Retina (tissue), 1 donor: ENCODE measurements at regions not wholly inside any gene's neighbourhood (a gene's known extent, or its start where the extent isn't known, plus 50 kb on each side); places are given as distances from the start of the nearest gene placed in this dataset.
"Not testable (repeated sequence)": the region's sequence is repeated elsewhere in the genome, so short reads cannot be mapped to it uniquely, and the experiment has no call there.

Experiments used
- DNase-seq: peaks from one replicate; pipeline ENCODE4 v3.0.0-alpha.2; 2016

DNA sequence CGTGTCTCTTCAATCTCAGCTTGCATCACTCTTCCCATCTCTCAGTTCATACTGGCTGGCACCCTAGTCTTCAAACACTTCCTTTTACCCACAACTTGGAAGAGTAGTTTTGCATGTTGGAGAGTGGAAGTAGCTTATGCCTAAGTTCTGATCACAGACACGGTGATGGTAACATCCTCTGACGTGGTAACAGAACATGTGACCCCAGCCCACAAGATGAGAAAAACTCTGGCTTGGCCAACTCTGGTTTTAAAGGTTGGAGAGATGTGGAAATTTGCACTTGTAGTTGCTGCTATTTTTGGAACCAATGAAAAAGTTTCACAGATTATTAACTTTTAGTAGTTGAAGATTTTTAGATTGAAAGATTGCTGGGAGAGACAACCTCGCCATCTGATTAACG is 155.4 kb upstream of the SLC35G4 start:
- DNase-seq = no peak

DNA sequence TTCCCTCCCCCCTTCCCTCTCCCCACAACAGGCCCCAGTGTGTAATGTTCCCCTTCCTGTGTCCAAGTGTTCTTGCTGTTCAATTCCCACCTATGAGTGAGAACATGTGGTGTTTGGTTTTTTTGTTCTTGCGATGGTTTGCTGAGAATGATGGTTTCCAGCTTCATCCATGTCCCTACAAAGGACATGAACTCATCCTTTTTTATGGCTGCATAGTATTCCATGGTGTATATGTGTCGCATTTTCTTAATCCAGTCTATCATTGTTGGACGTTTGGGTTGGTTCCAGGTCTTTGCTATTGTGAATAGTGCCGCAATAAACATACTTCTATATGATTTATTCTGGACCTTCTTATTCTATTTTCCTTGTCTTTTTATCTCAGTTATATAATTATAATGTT is 165.2 kb upstream of the SLC35G4 start:
- DNase-seq = not testable (repeated sequence)

DNA sequence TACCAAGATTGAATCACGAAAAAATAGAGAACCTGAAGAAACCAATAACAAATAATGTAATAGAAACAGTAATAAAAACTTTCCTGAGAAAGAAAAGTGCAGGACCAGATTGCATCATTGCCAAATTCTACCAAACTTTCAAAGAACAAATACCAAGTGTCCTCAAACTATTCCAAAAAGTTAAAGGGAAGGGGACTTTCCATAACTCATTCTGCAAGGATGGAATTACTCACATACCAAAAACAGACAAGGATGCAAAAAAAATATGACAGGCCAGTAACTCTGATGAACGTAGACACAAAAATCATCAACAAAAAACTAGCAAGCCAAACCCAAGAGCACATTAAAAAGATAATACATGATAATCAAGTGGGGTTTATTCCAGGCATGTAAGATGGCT is 172.3 kb upstream of the SLC35G4 start:
- DNase-seq = no peak

DNA sequence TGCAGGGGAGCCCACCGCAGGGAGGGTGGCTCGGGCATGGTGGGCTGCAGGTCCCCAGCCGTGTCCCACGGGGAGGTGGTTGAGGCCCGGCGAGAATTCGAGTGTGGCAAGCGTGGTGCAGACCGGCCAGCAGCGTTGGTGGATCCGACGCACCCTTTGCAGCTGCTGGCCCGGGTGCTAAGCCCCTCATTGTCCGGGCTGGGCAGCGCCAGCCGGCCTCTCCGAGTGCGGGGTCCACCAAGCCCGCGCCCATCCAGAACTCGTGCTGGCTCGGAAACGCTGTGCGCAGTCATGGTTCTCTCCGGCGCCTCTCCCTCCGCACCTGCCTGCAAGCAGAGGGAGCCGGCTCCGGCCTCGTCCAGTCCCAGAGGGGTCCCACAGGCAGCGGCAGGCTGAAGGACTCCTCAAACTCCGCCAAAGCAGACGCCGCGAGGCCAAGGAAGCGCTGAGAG is 177.0 kb upstream of the SLC35G4 start:
- DNase-seq = no peak

DNA sequence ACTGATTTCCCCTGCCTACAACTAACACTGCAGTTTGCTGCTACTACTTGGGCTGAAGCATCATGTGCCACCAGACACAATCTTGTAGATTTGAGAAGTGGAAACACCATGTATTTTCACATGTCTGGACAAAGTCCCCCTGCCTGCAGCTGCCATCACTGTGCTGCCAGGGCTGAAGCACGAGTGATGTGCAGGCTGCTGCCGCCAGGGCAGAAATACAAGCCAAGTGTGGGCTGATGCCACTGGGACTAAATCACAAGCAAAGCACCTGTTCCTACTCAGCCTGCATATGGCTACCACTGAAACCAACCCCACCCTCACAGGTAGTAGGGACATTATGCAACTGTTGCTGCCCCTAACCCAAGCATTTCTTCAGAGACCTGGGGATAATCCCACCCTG is 179.5 kb upstream of the SLC35G4 start:
- no peak for DNase-seq

DNA sequence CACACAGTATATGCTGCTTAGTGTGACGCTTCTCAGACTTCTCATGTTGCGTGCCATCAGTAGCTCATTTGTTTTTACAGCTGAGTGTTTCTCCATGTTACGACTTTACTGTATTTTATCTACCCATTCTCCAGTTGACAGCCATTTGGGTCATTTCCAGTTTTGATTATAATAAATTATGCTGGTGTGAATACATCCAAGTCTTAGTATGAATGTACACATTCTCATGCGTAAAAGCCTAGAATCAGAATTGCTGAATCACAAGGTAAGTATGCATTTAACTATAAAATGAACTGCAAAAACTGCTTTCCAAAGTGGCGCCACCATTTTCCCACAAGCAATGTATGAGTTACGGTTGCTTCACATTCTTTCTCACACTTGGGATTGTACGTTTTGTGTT is 184.2 kb upstream of the SLC35G4 start:
- no peak for DNase-seq

DNA sequence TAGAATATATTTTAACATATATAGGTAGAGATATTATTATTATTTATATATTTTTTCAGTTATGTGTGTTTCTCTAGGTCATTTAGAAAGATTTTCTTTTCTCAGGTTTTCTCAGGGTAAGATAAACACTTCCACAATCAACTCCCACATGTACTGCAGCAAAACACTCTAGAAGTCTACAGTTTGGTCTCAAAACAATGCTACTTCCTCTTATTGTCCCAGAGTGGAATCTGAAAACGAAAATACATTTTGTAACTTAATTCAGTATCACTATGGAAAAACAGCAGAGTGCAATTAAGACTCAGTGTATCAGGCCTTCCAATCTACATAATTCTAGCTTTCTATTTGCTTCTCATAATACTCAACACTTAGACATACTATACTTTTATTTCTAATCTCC is 190.1 kb upstream of the SLC35G4 start:
- no peak for DNase-seq

DNA sequence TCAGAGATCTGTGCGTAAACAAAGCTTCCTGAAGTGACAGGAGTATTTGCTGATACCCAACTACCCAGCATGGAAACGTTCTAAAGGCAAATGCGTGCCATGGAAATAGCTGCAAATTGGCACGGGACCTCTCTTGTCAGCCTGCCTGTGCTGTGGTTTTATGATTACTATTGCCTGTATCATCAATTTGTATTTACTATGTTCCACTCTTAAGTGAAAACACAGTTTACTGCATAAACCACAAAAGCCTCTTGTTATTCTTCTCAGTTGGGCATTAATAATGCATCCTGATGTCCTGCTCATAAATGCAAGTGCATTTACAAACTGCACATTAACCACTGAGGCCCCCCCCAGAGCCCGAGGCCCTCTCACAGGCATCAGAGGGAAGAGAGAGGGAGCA is 196.6 kb upstream of the SLC35G4 start:
- peak; percentile 50 for DNase-seq

DNA sequence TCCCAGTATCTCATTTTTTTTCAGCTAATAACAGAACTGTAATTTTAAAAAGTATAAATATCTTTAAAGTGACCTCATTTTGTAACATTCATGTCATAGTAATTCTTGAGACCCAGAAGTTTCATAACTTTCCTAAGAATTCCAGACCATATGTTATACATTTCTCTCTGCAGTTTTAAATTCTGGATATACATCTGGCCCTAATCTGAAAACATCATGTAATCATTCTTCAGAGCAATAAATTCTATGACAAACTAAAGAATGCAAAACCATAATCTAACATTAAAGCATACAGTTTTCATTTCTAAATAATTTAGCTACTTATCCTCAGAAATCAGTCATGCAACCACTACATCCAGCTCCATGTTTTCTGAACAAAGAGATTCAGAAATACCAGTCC is 198.3 kb upstream of the SLC35G4 start:
- no peak for DNase-seq

DNA sequence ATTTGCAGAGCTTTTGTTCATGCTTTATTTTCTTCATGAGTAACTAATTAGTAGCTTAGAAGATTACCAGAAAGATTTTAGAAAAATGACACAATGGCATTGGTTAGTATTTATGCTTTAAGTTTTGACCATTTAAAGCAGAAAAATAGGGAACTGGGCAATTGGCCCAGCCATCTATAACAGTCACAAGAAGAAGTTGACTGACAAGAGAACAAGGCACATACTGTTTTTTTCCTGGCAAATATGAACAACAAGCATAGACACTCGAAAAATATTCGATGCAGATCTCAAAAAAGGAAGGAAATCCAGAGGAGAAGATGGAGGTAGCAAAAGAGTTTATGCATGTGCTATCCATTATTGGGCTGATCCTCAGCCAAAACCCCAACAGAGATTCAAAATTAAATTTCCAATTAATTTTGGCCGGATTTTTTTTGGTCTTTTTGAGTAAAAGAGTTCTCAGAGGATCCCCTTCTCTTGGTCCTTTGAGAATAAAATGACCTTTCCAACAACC is 200.8 kb upstream of the SLC35G4 start:
- no peak for DNase-seq

DNA sequence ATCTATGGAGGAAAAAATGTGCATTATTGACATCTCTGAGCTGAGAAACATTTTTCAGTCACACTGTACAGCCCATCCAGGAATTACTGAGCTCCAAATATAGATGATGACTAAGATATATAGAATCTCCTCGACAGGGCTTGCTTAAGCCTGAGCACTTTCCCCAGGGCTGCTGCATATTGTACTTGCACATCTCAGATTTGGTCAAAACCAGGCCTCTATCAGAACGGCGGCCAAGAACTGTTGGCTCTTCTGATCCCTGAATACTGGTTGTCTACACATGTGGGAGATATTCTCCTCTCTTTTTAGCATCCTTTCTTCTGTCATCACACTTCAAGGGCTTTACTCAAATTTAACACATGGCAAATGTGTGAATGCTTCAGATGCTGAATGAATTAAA is 201.5 kb upstream of the SLC35G4 start:
- DNase-seq = no peak

DNA sequence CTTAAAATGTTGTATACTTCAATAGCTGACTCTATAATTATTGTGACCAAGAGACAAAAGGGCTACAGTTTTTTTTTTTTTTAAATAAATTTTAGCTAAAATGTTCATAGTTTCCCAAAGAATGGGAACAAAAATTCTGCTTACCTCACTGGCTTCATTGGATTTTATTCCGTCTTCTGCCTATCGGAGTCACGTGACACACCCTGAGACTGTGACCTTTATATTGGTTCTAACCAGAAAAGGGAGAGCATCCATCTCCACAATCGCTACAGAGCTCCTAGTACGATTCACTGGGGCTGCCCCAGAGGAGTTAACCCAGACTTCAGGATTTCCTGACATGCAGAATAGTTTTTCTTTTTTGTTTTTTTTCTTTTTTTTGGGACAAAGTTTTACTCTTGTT is 203.6 kb upstream of the SLC35G4 start:
- no peak for DNase-seq

DNA sequence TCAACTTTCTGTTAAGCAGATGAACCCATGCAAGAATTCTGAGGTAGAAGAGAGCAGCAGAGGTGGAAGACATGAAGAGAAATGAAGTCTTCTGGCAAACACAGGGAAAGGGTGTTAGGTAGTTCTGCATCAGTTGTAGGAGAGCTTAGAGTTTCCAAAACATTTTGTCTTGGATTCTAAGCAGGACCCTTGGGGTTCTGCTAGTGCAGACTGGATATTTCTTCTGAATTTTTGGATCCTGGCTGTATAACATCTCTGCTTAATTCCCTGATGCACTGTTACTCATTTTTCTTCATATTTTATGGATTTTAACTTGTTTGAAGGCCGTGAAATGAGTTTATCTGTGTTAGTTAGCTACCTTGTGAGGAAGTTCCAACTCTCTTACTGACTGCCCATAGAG is 208.7 kb upstream of the SLC35G4 start:
- no peak for DNase-seq

DNA sequence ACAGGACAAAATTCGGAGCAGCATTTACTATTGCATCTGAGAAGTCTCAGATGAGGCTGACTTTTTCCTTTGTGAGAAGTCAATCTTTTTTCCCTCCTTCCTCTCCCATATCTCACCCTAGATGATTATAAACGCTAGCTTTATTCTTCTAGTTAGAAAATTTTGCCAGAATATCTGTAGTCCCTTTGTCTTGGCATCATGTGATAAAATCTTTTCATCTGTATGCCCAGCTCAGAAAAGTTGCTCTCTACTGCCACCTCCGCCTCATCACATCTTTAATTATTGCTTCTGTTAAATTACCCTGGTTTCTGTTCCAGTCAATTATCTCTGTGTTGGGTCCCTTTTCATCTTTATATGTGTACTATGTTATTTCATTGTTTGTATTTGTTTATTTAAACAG is 210.8 kb upstream of the SLC35G4 start:
- DNase-seq = no peak

DNA sequence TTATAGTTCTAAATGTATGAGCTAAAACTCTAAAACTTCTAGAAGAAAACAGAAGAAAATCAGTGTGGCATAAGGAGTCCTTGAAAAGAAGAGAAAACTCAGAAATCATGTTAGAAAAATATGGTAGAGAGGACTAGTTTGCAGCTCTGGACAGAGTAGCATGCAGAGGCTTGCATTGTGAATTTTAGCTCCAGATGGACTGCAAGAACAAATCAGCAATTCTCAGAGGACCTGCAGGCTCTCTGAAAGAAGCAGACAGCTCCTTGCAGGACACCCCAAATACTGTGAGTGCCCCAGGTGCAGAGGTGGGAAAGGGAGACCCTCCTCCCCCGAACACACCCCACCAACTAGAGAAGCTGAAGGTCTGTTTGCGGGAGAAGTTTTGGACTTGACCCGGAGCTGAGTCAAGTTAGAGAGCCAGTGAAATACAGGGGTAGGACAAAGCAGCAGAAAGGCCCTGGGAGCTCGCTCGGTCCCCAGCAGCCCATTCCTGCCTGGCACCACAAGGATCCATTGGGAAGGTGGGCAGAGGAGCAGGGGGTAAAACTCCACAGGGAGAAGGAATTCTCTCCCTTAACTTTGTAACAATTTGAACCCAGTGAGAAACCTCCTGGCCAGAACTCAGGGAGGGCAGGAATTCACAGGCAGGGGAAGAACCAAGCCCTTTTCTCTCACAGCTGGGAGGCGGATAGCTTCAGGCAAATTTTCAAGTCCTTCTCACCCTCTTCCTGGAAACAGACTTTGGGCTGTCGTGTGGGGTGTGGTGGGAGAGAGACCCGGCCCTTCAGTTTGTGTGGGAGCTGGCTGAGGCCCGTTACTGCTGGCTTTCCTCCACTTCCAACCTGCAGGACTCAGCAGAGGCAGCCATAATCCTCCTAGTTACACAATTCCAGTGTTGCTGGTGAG is 216.2 kb upstream of the SLC35G4 start:
- no peak for DNase-seq

DNA sequence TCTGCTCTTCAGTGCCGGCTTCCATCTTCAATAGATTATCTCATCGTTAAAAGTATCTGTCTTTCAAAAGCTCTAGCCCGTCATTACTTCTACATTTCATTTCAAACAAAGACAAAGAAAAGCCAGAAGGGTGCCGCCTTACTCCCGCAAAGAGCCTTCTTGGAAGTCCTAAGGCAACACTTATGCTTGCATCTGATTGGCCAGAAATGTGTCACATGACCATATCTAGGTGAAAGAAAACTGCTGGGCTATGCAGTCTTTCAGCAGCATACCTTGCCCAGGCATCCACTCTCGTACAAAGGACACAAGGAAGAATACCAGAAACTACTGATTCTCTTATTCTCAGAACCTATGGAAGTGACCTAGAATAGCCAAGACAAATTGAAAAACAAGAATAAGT is 217.1 kb upstream of the SLC35G4 start:
- DNase-seq = peak; percentile 14

DNA sequence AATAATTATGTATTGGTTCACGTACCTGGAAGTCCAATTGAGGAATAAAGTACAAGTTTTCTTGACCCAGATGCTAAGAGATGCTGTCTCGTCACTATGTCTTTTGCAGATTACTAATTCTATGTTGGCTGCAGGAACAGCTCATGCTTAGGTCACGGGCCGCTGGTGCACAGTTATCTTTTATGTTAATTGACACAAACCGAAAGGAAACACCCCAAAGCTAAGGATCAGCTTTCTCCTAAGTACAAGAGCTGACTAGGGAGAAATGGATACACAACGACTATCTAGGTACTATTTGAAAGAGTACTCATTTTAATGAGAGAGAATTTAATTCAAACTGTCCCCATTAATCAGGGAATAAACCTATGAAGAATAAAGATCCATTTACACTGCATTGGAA is 217.7 kb upstream of the SLC35G4 start:
- no peak for DNase-seq

DNA sequence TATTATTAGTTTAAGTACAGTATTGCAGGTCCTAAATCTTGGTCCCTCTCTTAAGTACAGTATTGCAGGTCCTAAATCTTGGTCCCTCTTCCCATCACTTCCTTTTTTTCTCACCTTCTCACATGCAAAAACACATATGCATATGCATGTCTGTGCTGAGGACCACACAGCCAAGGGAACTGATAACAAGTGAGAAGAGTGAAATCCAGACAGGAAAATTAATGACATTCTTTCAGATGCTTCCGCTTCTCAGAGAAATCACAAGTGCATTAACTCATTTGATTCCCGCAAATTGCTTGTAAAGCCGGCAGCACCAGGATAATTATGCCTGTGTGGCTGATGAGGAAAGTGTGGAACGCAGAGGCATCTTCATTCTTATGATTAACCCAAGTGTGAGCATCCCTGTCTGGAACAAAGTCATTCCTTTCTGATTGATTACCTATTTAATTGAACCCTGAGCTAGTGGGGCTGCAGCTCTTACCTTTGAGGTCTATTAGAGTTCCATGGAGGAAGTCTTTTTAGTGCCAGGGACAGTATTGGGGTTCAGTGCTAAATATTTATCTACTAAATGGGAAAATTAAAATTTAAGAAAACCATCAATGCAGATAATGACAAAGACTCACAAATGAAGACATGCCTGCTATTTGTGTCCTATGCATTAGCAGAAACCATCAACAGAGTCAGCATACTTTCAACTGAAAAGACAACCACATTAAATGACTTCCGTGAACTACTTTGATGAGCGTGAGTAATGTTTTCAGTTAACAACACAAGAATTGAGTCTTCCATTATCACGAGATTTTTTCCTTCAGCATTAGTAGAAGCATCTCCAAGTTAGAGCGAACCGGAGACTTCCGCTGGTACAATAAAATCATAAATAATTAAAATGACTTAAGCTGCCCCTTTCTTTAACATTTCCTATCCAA is 220.4 kb upstream of the SLC35G4 start:
- no peak for DNase-seq

DNA sequence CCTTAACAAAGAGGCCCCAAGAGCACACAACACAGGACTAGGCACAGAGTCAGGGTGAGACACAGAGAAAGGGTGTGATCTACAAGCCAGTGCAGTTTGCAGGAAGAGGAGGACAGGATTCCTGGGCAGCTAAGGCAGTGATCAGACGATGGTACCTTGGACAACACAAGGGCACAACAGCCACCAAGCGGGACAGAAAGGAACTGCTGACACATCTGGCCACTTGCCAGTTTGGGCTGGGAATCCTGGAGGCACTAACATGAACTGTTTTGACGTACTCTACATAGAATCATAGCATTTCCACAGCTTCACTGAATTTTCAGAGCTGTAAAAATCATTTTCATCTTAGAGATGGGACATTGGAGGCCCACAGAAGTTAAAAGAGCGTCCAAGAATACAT is 221.5 kb upstream of the SLC35G4 start:
- no peak for DNase-seq

DNA sequence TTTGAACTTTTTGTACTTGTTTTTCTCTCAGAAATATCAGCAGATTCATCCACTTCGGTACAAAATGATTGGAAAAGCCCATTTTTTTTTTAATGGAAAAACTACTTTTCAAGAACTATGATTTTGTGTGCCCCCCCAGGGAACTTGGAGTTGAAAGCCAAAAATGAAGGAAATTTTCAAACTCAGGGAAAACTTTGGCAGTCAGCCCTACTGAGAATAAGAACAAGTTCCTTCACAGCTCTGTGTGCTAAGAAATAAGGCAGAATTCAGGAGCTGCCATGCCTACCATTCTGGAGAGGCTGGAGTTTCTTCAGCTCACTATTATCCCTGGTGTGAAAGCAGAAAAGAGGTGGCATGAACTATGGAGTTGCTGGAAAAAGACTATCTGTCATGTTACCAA is 226.0 kb upstream of the SLC35G4 start:
- no peak for DNase-seq

DNA sequence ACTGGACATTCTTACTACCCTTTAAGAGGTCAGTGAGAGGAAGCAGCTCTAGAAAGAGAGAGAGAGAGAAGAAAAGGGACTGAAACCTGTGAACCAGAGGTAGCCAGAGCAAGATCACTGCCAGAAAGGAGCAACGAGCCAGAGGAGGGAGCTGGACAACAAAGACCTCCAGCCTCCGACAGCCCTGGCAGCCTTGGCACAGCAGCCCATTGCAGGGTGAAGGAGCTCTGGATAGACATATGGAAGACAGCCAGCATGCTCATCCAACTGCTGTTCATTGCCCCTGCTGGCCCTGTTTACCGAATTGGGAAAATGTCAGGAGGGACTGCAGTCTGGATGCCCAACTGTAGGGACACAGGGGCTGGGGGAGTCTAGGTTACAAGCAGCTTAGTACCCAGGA is 228.4 kb upstream of the SLC35G4 start:
- no peak for DNase-seq

DNA sequence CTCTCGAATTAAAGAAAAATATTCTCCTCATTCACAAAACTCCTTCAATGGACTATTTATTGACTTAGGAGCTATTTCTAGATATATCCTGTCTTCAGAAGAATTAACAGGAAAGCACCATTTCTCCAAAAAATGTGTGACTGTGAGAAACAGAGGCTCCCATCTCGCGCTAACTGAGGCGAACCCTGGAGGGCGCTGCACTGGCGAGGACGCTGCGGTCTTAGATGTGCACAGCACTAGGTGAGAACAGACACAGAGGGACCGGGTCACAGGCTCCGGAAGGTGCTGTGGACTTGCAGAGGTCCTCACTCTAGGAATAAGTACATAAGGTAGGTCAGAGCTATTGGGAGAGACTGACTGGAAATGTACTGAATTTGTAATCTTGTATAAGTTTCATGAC is 229.7 kb upstream of the SLC35G4 start:
- DNase-seq = no peak

DNA sequence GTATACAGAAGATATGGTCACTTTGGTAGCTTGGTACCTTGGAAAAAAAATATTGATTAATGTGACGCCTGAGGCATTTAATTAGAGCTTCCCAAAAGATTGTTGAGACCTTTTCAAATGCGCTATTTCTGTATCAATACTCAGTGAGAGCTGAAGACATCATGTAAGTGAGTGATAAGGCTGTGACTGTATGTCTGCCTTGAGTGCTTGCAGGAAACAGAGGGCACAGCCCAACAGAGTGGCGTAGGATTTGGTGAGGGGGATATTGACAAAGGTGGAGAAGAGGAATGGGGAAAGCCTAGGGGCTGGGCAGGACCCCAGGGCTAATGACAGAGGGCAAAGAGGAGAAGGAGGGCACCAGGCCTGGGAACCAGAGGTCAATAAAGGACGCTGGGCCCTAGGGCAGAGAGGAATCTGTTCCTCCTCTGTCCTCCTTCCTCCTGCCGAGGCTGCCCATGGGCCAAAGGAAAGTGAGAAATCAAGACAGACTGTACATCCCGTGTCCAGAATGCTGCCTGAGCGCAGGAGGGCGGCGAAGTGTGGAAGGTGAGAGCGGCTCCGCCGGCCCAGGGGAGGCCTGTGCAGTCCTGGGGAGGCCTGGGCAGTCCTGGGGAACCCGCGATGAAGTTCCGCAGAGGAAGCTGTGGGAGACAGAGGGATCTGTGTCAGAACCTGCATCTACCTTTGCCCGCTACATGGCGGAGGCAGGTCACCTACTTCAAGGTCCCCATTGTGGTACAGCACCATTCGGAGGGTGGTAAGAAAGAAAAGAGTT is 228.6 kb upstream of the PIEZO2 start:
- DNase-seq = no peak
